GM23338 (cell line): ENCODE measurements at regions not wholly inside any gene's neighbourhood (a gene's known extent, or its start where the extent isn't known, plus 50 kb on each side); places are given as distances from the start of the nearest gene placed in this dataset.

Source experiments
- ATAC-seq: fragments of 200-7000 bp; cut with Tn5 transposase; 3 replicates; pipeline ENCODE4 v1.9.1; 2020
- DNase-seq: peaks from one replicate; pipeline ENCODE4 v3.0.0-alpha.2; 2015; ENCODE audit warnings: low spot score
- H2AFZ ChIP-seq: fragments of 200-600 bp; sonication (generic); 2 replicates; pipeline ENCODE4 v1.8.0; 2016; ENCODE audit warnings: antibody characterized with exemption, mild to moderate bottlenecking, moderate library complexity
- H3F3A ChIP-seq: fragments of 200-600 bp; sonication (generic); replicated peaks from 2 replicates; pipeline ENCODE4 v1.8.0; 2017; ENCODE audit warnings: antibody characterized with exemption, mixed run types, low read depth
- H3K27ac ChIP-seq: fragments of 200-600 bp; sonication (generic); 2 replicates; pipeline ENCODE4 v1.6.1; 2016; ENCODE audit warnings: low read depth
- H3K27me3 ChIP-seq: fragments of 200-600 bp; sonication (generic); 2 replicates; pipeline ENCODE4 v1.8.0; 2016; ENCODE audit warnings: mild to moderate bottlenecking, mixed run types, moderate library complexity; ENCODE audit not compliant: insufficient read depth
- H3K36me3 ChIP-seq: fragments of 200-600 bp; sonication (generic); 2 replicates; pipeline ENCODE4 v1.8.0; 2016; ENCODE audit warnings: mild to moderate bottlenecking; ENCODE audit not compliant: insufficient read depth
- H3K4me1 ChIP-seq: fragments of 200-600 bp; sonication (generic); 2 replicates; pipeline ENCODE4 v1.8.0; 2016; ENCODE audit warnings: mild to moderate bottlenecking, moderate library complexity; ENCODE audit not compliant: insufficient read depth
- H3K4me2 ChIP-seq: fragments of 200-600 bp; sonication (generic); 2 replicates; pipeline ENCODE4 v1.7.1; 2017; ENCODE audit warnings: mixed run types
- H3K4me3 ChIP-seq: fragments of 200-600 bp; sonication (generic); 2 replicates; pipeline ENCODE4 v1.6.1; 2016; ENCODE audit warnings: mixed run types
- H3K79me2 ChIP-seq: fragments of 200-600 bp; sonication (generic); replicated peaks from 2 replicates; pipeline ENCODE4 v1.8.0; 2017; ENCODE audit warnings: mild to moderate bottlenecking; ENCODE audit not compliant: insufficient read depth
- H3K9me2 ChIP-seq: fragments of 200-600 bp; sonication (generic); 2 replicates; pipeline ENCODE4 v1.8.0; 2017; ENCODE audit not compliant: insufficient read depth
- H4K20me1 ChIP-seq: fragments of 200-600 bp; sonication (generic); replicated peaks from 2 replicates; pipeline ENCODE4 v1.8.0; 2017; ENCODE audit warnings: mild to moderate bottlenecking; ENCODE audit not compliant: insufficient read depth
- H3K27ac Mint-ChIP-seq: 2 replicates; pipeline ENCODE4 v1.8.0; 2020; ENCODE audit warnings: inconsistent platforms, mild to moderate bottlenecking, moderate library complexity, mixed read lengths
- H3K27me3 Mint-ChIP-seq: 3 replicates; pipeline ENCODE4 v1.8.0; 2022; ENCODE audit warnings: low read depth, mild to moderate bottlenecking, moderate library complexity, mixed read lengths, inconsistent platforms; ENCODE audit not compliant: insufficient read depth, poor library complexity
- H3K36me3 Mint-ChIP-seq: 3 replicates; pipeline ENCODE4 v1.8.0; 2021; ENCODE audit warnings: low read depth, mild to moderate bottlenecking, inconsistent platforms, moderate library complexity, mixed read lengths
- H3K4me1 Mint-ChIP-seq: 3 replicates; pipeline ENCODE4 v1.8.0; 2020; ENCODE audit warnings: mild to moderate bottlenecking, inconsistent platforms, mixed read lengths
- H3K4me3 Mint-ChIP-seq: 3 replicates; pipeline ENCODE4 v1.8.0; 2021; ENCODE audit warnings: moderate library complexity, mild to moderate bottlenecking, inconsistent platforms, mixed read lengths
- H3K9me3 Mint-ChIP-seq: 3 replicates; pipeline ENCODE4 v1.8.0; 2020; ENCODE audit warnings: moderate library complexity, mild to moderate bottlenecking, inconsistent platforms, mixed read lengths
- CREB1 ChIP-seq: fragments of 250-450 bp; sonication (Bioruptor Pico); IDR thresholded peaks from 2 replicates; pipeline ENCODE4 v1.5.0; 2020; ENCODE audit warnings: low read depth, mild to moderate bottlenecking, moderate library complexity
- CTCF ChIP-seq, 2 experiments: fragments of 200-600 bp in 1 of 2; sonication (generic) in 1 of 2; conservative IDR thresholded peaks; 2 replicates each; pipeline versions ENCODE4 v1.5.1 to v1.6.1; 2016 to 2017; ENCODE audit warnings: antibody characterized with exemption in 2 of 2, low read depth in 2 of 2, mild to moderate bottlenecking in 2 of 2, moderate library complexity in 1 of 2
- ETS1 ChIP-seq: IDR thresholded peaks from 2 replicates; pipeline ENCODE4 v1.6.1; 2016; ENCODE audit warnings: antibody characterized with exemption
- EZH2 ChIP-seq: fragments of 200-600 bp; sonication (generic); IDR thresholded peaks from one replicate; pipeline ENCODE4 v1.8.0; 2017; ENCODE audit warnings: antibody characterized with exemption, mild to moderate bottlenecking, low read depth; ENCODE audit not compliant: unreplicated experiment
- EZH2phosphoT487 ChIP-seq: fragments of 200-600 bp; sonication (generic); IDR thresholded peaks from one replicate; pipeline ENCODE4 v1.8.1; 2018; ENCODE audit warnings: antibody characterized with exemption; ENCODE audit not compliant: unreplicated experiment
- JUNB ChIP-seq: IDR thresholded peaks from one replicate; pipeline ENCODE4 v1.6.1; 2016; ENCODE audit warnings: antibody characterized with exemption; ENCODE audit not compliant: unreplicated experiment
- NANOG ChIP-seq: IDR thresholded peaks from 2 replicates; pipeline ENCODE4 v1.6.1; 2016; ENCODE audit warnings: antibody characterized with exemption, borderline replicate concordance
- POLR2AphosphoS5 ChIP-seq: IDR thresholded peaks from 2 replicates; pipeline ENCODE4 v1.6.1; 2016; ENCODE audit warnings: antibody characterized with exemption, low read depth
- REST ChIP-seq: IDR thresholded peaks from one replicate; pipeline ENCODE4 v1.6.1; 2018; ENCODE audit warnings: antibody characterized with exemption; ENCODE audit not compliant: unreplicated experiment
- STAT1 ChIP-seq: IDR thresholded peaks from one replicate; pipeline ENCODE4 v1.6.1; 2016; ENCODE audit warnings: antibody characterized with exemption; ENCODE audit not compliant: unreplicated experiment
- ZNF114 ChIP-seq: fragments of 250-450 bp; sonication (Bioruptor Pico); IDR thresholded peaks from 2 replicates; pipeline ENCODE4 v1.5.0; 2020; ENCODE audit warnings: mild to moderate bottlenecking, moderate library complexity
- ZNF331 ChIP-seq: fragments of 250-450 bp; sonication (Bioruptor Pico); IDR thresholded peaks from 2 replicates; pipeline ENCODE4 v1.5.0; 2020; ENCODE audit warnings: low read depth, mild to moderate bottlenecking, moderate library complexity
- ZNF462 ChIP-seq: fragments of 250-450 bp; sonication (Bioruptor Pico); IDR thresholded peaks from 2 replicates; pipeline ENCODE4 v1.5.0; 2020; ENCODE audit warnings: mild to moderate bottlenecking, moderate library complexity

- peaks cover 7% of the 10 kb centered on the region for H3K27me3 Mint-ChIP-seq
- Histone ChIP-seq H4K20me1 (no peaks in the 10 kb centered on the region), H3K79me2 (no peaks in the 10 kb centered on the region), H3K4me1 (peaks cover 22% of the 10 kb centered on the region), H3K27ac (no peak overlapping the region), H3K4me3 (no peak overlapping the region), H3K27me3 (no peaks in the 10 kb centered on the region), H3F3A (no peaks in the 10 kb centered on the region), H3K36me3 (no peaks in the 10 kb centered on the region), H3K4me2 (no peak overlapping the region), H3K9me2 (no peaks in the 10 kb centered on the region; the same call in 1 of the 2 replicates), H2AFZ (no peak overlapping the region)
- DNase-seq (no peak), ATAC-seq (no peak)
- TF ChIP-seq EZH2phosphoT487 (no peak), STAT1 (no peak), CTCF (conservative IDR thresholded peaks at IDR 0.05; ENCODE audit: low read depth in 2 of 2) (no peak), POLR2AphosphoS5 (no peak), EZH2 (no peak), ZNF114 (no peak), JUNB (no peak), ETS1 (no peak), ZNF462 (CRISPR knock-in tag) (no peak), CREB1 (CRISPR knock-in tag) (no peak), REST (no peak), ZNF331 (CRISPR knock-in tag) (no peak), NANOG (no peak)
- peaks cover 4% of the 10 kb centered on the region; the same call in 2 of the 3 replicates for H3K9me3 Mint-ChIP-seq
- no peak overlapping the region for H3K27ac Mint-ChIP-seq
- H3K4me3 Mint-ChIP-seq = no peak overlapping the region
- H3K4me1 Mint-ChIP-seq = peaks cover 19% of the 10 kb centered on the region
- H3K36me3 Mint-ChIP-seq = peaks cover 13% of the 10 kb centered on the region
These were observed 800.2 kb upstream of the MBL2 start for GRCh38 chr10:53572799-53573198.
